Heart right ventricle (tissue), 16 donors: ENCODE measurements at regions not wholly inside any gene's neighbourhood (a gene's known extent, or its start where the extent isn't known, plus 50 kb on each side); places are given as distances from the start of the nearest gene placed in this dataset.
"Not testable (repeated sequence)": the region's sequence is repeated elsewhere in the genome, so short reads cannot be mapped to it uniquely, and the experiment has no call there.

Source experiments
- ATAC-seq, 8 donors: fragments of 200-7000 bp; cut with Tn5 transposase; one replicate each; pipeline ENCODE4 v1.9.1; 2020; ENCODE audit warnings: mild to moderate bottlenecking in 8 of 8, moderate library complexity in 8 of 8, moderate number of reproducible peaks in 1 of 8
- DNase-seq, 2 donors: peaks; one replicate each; pipeline ENCODE4 v3.0.0-alpha.2; 2020
- H3K27ac ChIP-seq, 10 donors: fragments of 200-600 bp; sonication (generic) in 2 of 10; one replicate each; pipeline versions ENCODE4 v1.5.0 to v1.8.0; 2020 to 2022; ENCODE audit warnings: mild to moderate bottlenecking in 3 of 10
- H3K27me3 ChIP-seq, 7 donors: fragments of 200-600 bp; one replicate each; pipeline ENCODE4 v1.8.0; 2021 to 2022; ENCODE audit warnings: mild to moderate bottlenecking in 2 of 7
- H3K36me3 ChIP-seq, 9 donors: fragments of 200-600 bp; sonication (generic) in 1 of 9; one replicate each; pipeline versions ENCODE4 v1.5.0 to v1.8.0; 2020 to 2022; ENCODE audit warnings: mild to moderate bottlenecking in 2 of 9
- H3K4me1 ChIP-seq, 9 donors: fragments of 200-600 bp; sonication (generic) in 1 of 9; one replicate each; pipeline versions ENCODE4 v1.5.0 to v1.8.0; 2020 to 2022; ENCODE audit warnings: mild to moderate bottlenecking in 4 of 9
- H3K4me3 ChIP-seq, 10 donors: fragments of 200-600 bp; sonication (generic) in 2 of 10; one replicate each; pipeline versions ENCODE4 v1.5.0 to v1.8.0; 2020 to 2022; ENCODE audit warnings: mild to moderate bottlenecking in 7 of 10, moderate library complexity in 2 of 10
- H3K9me3 ChIP-seq, 11 donors: fragments of 200-600 bp in 10 of 11; sonication (generic) in 2 of 11; one replicate each; pipeline versions ENCODE4 v1.5.0 to v1.8.0; 2013 to 2022; ENCODE audit warnings: mild to moderate bottlenecking in 2 of 11, control low read depth in 1 of 11, moderate library complexity in 1 of 11
- WGBS, 2 donors: extraction: QIAGEN DNeasy Blood & Tissue Kit; methylation state at CpG; one replicate each; pipeline ENCODE4 v1.1.7; 2013; ENCODE audit warnings: inconsistent platforms in 1 of 2; 5-methylcytosine and 5-hydroxymethylcytosine counted together
- intact Hi-C, 10 donors: fragments of 100-400 bp; cut with DNase I; formaldehyde crosslinking; loops; one replicate each; pipeline versions ENCODE4 v1.11.1 to v1.14.2; 2022
- TF ChIP-seq, protein P1 (sequence below), 9 donors: fragments of 200-600 bp; sonication (generic) in 2 of 9; IDR thresholded peaks; one replicate each; pipeline versions ENCODE4 v1.5.0 to v1.8.0; 2021 to 2022; ENCODE audit warnings: antibody characterized with exemption in 9 of 9, mild to moderate bottlenecking in 5 of 9, moderate library complexity in 1 of 9
- donor health status: Arrhythmogenic right ventricular cardiomyopathy.
- donor health status: ischemic (EF 13 %, LVEDD 7.1; RV severe dilation, severe dysfunction).
- donor health status: healthy with polysubstance abuse.
- donor health status: DM: no; HTN: yes; CAD: no.
- donor health status: DM: no; HTN: no; CAD: no.
- donor health status: ischemic (EF 25% LVEDD 6.9; RV normal size, moderate dysfunction).
- donor health status: ischemic (EF 25% LVEDD 5.7; RV mildly dilated, moderate dysfunction).
- donor health status: healthy.
- donor health status: DM: yes; HTN: yes; CAD: no.
- donor health status: Ischemic cardiomyopathy.
- donor health status: ischemic (EF 35%, LVEDD 5.7; RV mildly dilated, moderate dysfunction).
- donor health status: nonischemic (EF 11% LVEDD 7.7; RV severe dilation, severe dysfunction).
- donor health status: DM: yes; HTN: yes; CAD: no.
- donor health status: PGD.
- donor health status: ischemic (EF 29% LVEDD 5.4; RV normal size, mild dysfunction).
- donor health status: nonischemic (EF 23%, LVEDD 6.1; RV moderate dilation, normal function).

DNA sequence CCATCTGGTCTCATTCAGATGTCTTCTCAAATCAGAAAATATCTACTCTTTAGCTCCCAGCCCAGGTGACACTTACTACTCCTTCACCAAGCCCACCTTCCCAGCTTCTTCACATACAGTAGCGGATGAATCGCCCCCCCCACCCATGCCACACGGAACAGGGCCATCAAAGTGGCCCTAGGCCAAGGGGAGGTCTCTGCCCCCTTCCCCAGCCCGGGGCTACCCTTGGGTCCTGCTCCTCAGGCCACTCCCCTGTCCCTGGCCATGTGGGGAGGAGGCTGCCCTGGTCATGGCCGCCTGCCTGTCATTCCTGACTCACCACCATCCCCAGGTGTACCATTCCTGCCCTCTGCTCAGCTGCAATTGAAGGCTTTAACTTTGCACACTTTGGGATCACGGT lies 142.8 kb downstream of the NECTIN1 start:
- DNase-seq: no peak
- 71 to 84% methylated on average over 5 to 6 of the region's 6 CpGs for WGBS, 2 donors
- no peak overlapping the region for H3K4me3 ChIP-seq
- no peak for ATAC-seq
- peaks cover 0 to 2% (median 0%) of the 10 kb centered on the region in 11 donors for H3K9me3 ChIP-seq
- TF ChIP-seq, protein P1, sequence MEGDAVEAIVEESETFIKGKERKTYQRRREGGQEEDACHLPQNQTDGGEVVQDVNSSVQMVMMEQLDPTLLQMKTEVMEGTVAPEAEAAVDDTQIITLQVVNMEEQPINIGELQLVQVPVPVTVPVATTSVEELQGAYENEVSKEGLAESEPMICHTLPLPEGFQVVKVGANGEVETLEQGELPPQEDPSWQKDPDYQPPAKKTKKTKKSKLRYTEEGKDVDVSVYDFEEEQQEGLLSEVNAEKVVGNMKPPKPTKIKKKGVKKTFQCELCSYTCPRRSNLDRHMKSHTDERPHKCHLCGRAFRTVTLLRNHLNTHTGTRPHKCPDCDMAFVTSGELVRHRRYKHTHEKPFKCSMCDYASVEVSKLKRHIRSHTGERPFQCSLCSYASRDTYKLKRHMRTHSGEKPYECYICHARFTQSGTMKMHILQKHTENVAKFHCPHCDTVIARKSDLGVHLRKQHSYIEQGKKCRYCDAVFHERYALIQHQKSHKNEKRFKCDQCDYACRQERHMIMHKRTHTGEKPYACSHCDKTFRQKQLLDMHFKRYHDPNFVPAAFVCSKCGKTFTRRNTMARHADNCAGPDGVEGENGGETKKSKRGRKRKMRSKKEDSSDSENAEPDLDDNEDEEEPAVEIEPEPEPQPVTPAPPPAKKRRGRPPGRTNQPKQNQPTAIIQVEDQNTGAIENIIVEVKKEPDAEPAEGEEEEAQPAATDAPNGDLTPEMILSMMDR (IDR thresholded peaks at IDR 0.05): no peak
- no peak overlapping the region for H3K27ac ChIP-seq
- peaks cover 3 to 17% (median 16%) of the 10 kb centered on the region in 9 donors for H3K4me1 ChIP-seq
- no peaks in the 10 kb centered on the region for H3K36me3 ChIP-seq
- H3K27me3 ChIP-seq: peaks cover 0 to 60% (median 48%) of the 10 kb centered on the region in 7 donors
- intact Hi-C loops: no loop called here

DNA sequence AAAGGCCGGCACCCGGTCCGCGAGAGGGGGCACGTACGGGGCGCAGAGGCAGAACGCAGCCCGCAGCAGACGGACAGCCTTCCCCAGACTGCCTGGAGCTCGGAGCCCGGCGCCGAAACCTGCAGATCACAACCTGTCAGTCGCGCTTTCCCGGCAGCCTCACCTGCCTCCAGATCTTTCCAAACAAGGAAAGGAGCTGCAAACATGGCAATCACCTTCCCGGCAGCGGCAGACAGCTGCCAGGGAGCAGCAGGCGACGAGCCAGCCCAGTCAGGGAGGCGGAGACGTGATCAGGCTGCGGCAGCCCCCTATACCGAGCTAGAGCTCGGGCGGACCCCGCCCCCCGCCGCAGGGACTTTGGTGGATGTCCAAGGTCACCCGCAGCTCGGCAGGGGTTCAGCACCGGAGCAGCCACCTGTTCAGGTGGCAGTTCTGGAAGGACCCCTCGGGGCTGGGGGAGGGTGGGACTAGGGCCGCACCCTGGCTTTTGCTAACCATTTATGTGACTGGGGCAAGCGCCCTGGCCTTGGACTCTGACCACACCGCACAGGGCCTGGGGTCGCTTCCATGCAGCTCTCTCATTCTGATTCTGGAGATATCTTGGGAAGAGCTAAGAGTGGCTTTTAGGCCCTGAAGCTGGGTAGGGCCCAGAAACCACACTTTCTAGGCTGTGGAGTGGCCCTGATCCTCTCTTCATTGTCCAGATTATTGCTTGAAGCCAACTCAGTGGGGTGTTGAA lies 143.8 kb downstream of the NECTIN1 start:
- Histone ChIP-seq H3K27me3 (peaks cover 0 to 60% (median 48%) of the 10 kb centered on the region in 7 donors), H3K27ac (peak overlapping the region in 1 of 10 donors; percentile 12), H3K36me3 (no peaks in the 10 kb centered on the region), H3K4me3 (peak overlapping the region; percentile 18 to 53 (median 46)), H3K4me1 (peaks cover 3 to 17% (median 16%) of the 10 kb centered on the region in 9 donors), H3K9me3 (peaks cover 0 to 5% (median 0%) of the 10 kb centered on the region in 11 donors)
- ATAC-seq (peak in 5 of 8 donors; percentile 6 to 30 (median 26)), DNase-seq (no peak)
- WGBS, 2 donors: 5 to 9% methylated on average over 38 of the region's 38 CpGs
- TF ChIP-seq, protein P1 (IDR thresholded peaks at IDR 0.05): no peak
- intact Hi-C loops: no loop called here

DNA sequence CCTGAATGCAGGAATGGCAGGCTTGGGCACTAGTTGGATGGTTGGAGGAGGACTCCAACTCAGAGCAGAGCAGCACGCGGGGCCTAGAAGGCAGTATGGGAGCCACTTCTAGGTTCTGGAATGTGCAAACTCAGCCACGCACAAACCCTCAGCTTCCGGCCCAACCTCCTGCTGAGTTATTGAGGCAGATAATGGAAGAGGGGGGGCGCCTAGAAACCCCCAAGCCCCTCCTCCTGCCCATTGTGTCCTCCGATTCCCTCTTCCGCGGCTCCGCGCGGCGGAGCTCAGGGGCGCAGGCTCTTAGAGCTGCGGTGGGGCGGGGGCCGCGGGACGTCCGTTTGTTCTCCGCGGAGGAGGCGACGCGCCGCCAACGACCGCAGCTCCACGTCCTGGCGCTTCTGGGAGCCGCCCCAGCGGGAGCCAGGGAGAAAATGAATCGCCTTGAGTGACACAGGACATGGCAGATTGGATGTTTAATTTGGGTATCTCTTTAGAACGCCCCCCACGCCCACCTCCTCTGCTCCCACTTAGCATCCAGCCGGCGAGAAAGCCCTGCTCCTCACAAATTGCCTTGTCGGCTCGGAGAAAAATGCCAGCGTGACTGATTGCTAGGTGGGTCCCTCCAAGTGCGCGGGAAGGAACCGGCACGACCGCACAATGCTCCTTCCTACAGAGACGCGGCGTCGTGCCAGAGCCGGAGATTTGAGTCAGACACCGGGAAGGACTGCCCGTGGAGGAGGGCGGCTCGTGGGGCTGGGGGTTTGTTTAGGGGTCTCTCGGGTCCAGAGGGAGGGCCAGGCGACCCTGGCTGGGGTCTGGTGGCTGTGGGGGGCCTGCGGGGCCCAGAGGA lies 144.6 kb downstream of the NECTIN1 start:
- Histone ChIP-seq H3K4me3 (peak overlapping the region; percentile 18 to 53 (median 46)), H3K27ac (peak overlapping the region in 1 of 10 donors; percentile 12), H3K36me3 (no peaks in the 10 kb centered on the region), H3K27me3 (peaks cover 0 to 64% (median 48%) of the 10 kb centered on the region in 7 donors), H3K9me3 (peaks cover 0 to 9% (median 0%) of the 10 kb centered on the region in 11 donors), H3K4me1 (peaks cover 3 to 17% (median 16%) of the 10 kb centered on the region in 9 donors)
- WGBS, 2 donors: 1% methylated on average over 55 to 56 of the region's 56 CpGs
- peak; percentile 46 to 71 (median 61) for ATAC-seq
- TF ChIP-seq, protein P1 (IDR thresholded peaks at IDR 0.05): no peak
- intact Hi-C loops: no loop called here
- peak in 1 of 2 donors; percentile 28 for DNase-seq

DNA sequence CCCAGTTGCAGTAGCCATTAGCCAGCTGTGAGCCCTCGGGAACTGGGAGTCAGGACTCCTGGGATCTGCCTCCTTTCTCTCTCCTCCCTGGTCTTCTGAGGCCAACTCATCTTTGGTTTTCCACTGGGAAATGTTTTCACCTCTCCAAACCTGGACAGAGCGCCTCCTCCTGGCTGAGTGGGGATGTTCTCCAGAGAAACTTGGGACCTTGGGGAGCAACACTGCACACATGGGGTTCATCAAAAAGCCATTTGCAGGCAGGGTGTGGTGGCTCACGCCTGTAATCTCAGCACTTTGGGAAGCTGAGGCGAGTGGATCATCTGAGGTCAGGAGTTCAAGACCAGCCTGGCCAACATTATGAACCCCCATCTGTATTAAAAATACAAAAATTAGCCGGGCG lies 145.4 kb downstream of the NECTIN1 start:
- no peak overlapping the region for H3K4me3 ChIP-seq
- intact Hi-C loops: no loop called here
- peaks cover 0 to 63% (median 48%) of the 10 kb centered on the region in 7 donors for H3K27me3 ChIP-seq
- no peak overlapping the region for H3K27ac ChIP-seq
- H3K4me1 ChIP-seq: peaks cover 3 to 17% (median 16%) of the 10 kb centered on the region in 9 donors
- whole genome bisulfite sequencing, 2 donors: 81 to 86% methylated on average over 6 of the region's 6 CpGs
- TF ChIP-seq, protein P1 (IDR thresholded peaks at IDR 0.05): no peak
- peaks cover 0 to 9% (median 0%) of the 10 kb centered on the region in 11 donors for H3K9me3 ChIP-seq
- ATAC-seq: no peak
- DNase-seq: no peak
- no peaks in the 10 kb centered on the region for H3K36me3 ChIP-seq

DNA sequence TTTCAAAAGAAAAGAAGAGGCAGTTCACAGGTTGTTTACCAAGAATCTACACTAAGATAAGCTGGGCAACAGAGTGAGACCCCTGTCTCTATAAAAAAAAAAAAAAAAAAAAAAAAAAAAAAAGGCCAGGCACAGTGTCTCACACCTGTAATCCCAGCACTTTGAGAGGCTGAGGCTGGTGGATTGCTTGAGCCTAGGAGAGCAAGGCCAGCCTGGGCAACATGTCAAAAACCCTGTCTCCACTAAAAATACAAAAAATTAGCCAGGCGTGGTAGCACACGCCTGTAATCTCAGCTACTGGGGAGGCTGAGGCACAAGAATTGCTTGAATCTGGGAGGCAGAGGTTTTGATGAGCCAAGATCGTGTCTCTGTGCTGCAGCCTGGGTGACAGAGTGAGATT lies 147.6 kb downstream of the NECTIN1 start:
- DNase-seq, H3K27ac ChIP-seq, ATAC-seq, H3K4me3 ChIP-seq, H3K36me3 ChIP-seq, intact Hi-C loops, H3K9me3 ChIP-seq: not testable (repeated sequence)
- peaks cover 3 to 17% (median 16%) of the 10 kb centered on the region in 9 donors for H3K4me1 ChIP-seq
- H3K27me3 ChIP-seq: peaks cover 0 to 50% (median 39%) of the 10 kb centered on the region in 7 donors
- 84 to 87% methylated on average over 3 of the region's 3 CpGs for WGBS, 2 donors
